PFSK-1 (cell line): ENCODE measurements at regions not wholly inside any gene's neighbourhood (a gene's known extent, or its start where the extent isn't known, plus 50 kb on each side); places are given as distances from the start of the nearest gene placed in this dataset.

Source experiments
- POLR2AphosphoS5 ChIP-seq: IDR thresholded peaks from 2 replicates; pipeline ENCODE4 v1.6.1; 2012; ENCODE audit warnings: low read depth, mild to moderate bottlenecking, control low read depth, low read length, moderate library complexity
- TAF1 ChIP-seq: IDR thresholded peaks from 2 replicates; pipeline ENCODE4 v1.6.1; 2012; ENCODE audit warnings: low read length, control low read depth, borderline replicate concordance; ENCODE audit not compliant: insufficient read depth

DNA sequence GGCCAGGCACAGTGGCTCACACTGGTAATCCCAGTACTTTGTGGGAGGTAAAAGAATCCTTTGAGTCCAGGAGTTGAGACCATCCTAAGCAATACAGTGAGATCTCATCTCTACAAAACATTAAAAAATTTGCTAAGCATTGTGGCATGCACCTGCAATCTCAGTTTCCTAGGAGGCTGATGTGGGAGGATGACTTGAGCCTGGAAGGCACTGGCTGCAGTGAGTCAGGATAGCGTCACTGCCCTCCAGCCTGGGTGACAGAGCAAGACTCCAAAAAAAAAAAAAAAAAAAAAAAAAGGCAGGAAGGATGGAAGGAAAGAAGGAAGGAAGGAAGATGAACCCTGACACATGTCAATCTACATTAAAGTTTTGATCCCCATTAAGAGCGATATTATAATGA lies 1452.2 kb upstream of the ACO1 start:
- no peak for TF ChIP-seq TAF1
- TF ChIP-seq POLR2AphosphoS5 = no peak
